ENCODE measurements at regions not wholly inside any gene's neighbourhood (a gene's known extent, or its start where the extent isn't known, plus 50 kb on each side); places are given as distances from the start of the nearest gene placed in this dataset.

- in situ Hi-C loops (cut with MboI; ENCODE audit: low sequenced_read_pairs), result loop anchor here (10.0 to 25.0 kb wide), 2 partner anchors 220 to 527 kb away; no protein-coding TSS in a partner anchor
Observed at GRCh38 chr6:165884813-165885765, 222.0 kb upstream of the PDE10A start.

- in situ Hi-C loops (cut with MboI; ENCODE audit: low sequenced_read_pairs), result loop anchor here (10.0 to 25.0 kb wide), 2 partner anchors 221 to 528 kb away; no protein-coding TSS in a partner anchor
Observed at GRCh38 chr6:165883851-165884640, 221.0 kb upstream of the PDE10A start.

GRCh38 chr6:165881806-165882205 lies 218.8 kb upstream of the PDE10A start:
- in situ Hi-C loops (cut with MboI; ENCODE audit: low sequenced_read_pairs), result loop anchor here (10.0 to 25.0 kb wide), 2 partner anchors 223 to 530 kb away; no protein-coding TSS in a partner anchor

DNA sequence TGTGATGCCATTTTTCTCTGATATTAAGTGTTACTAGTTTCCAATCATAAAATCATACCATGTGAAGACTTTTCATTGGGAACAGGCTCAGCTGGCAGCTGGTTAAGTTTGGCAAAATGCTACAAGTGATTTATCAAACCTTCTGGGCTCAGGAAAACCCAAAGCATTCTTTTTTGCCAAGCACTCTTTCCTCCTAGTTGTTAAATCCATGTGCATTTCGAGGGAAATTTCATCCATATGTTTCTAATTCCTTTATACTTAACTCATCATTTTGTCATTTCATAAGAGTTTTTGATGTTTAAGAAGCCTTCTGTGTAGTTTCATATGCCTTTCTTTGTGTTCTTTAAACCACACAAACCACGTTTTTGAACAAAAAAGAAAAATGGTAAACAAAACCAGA lies 217.6 kb upstream of the PDE10A start:
- in situ Hi-C loops (cut with MboI; ENCODE audit: low sequenced_read_pairs), result loop anchor here (10.0 to 25.0 kb wide), 2 partner anchors 224 to 532 kb away; no protein-coding TSS in a partner anchor

- in situ Hi-C loops (cut with MboI; ENCODE audit: low sequenced_read_pairs), result loop anchor here (25.0 kb wide), 1 partner anchor 535 kb away; no protein-coding TSS in a partner anchor
Observed at GRCh38 chr6:165877773-165878172, 214.7 kb upstream of the PDE10A start.

DNA sequence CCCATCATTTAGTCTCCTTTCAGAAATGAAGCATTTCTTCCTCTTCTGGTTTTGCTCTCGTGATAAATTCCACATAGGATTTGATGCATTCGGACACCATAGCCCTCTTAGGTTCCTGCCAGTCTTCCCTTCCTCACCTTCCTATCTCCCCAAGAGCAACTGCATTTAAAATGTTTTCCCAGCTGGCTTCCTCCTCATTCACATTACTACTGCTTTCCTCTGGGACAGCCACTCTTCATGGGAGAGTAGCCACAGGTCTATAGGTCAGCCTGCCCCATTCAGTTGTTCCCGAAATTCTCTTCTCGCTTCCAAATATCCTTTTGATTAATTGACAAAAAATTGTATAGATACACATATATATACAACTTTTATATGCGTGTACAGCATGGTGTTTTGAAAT lies 214.2 kb upstream of the PDE10A start:
- in situ Hi-C loops (cut with MboI; ENCODE audit: low sequenced_read_pairs), result loop anchor here (25.0 kb wide), 1 partner anchor 535 kb away; no protein-coding TSS in a partner anchor

- in situ Hi-C loops (cut with MboI; ENCODE audit: low sequenced_read_pairs), result loop anchor here (25.0 kb wide), 1 partner anchor 536 kb away; no protein-coding TSS in a partner anchor
Observed at GRCh38 chr6:165876588-165876987, 213.5 kb upstream of the PDE10A start.

DNA sequence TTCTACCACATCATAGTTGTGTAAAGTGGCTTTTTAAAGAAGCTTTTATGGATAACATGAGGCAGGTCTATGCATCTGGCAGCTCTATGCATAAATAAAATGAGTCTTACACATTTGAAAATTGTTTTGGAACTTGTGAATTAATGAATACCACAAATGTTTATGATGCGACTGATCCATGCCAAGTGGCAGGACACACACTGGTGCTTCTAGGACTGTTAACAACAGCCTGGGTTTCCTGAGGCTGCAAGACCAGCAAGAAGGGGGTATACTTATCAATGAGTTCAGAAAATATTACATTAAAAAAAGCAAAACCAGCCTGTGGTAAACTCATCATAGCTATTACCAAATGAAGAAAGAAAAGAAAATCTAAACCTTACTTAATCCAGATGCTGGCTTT lies 212.9 kb upstream of the PDE10A start:
- in situ Hi-C loops (cut with MboI; ENCODE audit: low sequenced_read_pairs), result loop anchor here (25.0 kb wide), 1 partner anchor 536 kb away; no protein-coding TSS in a partner anchor

GRCh38 chr6:165873976-165874375 lies 210.9 kb upstream of the PDE10A start:
- in situ Hi-C loops (cut with MboI; ENCODE audit: low sequenced_read_pairs), result loop anchor here (25.0 kb wide), 1 partner anchor 437 kb away; no protein-coding TSS in a partner anchor

DNA sequence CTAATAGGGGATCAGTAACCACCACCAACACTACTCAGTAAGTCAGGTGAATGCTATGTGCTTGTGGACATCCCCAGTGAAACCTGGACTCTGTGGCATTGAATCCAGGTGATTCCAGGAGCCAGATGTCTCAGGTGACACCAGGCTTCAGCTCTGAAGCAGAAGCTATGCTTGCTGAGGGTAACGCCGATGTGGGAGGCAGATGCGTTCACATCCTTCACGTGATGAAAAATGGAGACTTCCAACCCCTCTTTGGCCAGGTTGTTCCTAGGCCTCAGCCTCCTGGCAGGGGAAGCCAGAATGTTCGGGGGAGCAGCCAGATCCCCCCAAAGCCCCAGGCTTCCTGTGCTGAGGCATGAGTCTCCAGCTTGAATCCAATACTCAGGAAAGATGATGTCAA lies 209.8 kb upstream of the PDE10A start:
- in situ Hi-C loops (cut with MboI; ENCODE audit: low sequenced_read_pairs), result loop anchor here (25.0 kb wide), 1 partner anchor 436 kb away; no protein-coding TSS in a partner anchor

- in situ Hi-C loops (cut with MboI; ENCODE audit: low sequenced_read_pairs), result loop anchor here (25.0 kb wide), 1 partner anchor 435 kb away; no protein-coding TSS in a partner anchor
Observed at GRCh38 chr6:165872311-165872710, 209.3 kb upstream of the PDE10A start.

GRCh38 chr6:165871571-165871970 lies 208.5 kb upstream of the PDE10A start:
- in situ Hi-C loops (cut with MboI; ENCODE audit: low sequenced_read_pairs), result loop anchor here (25.0 kb wide), 1 partner anchor 434 kb away; no protein-coding TSS in a partner anchor

DNA sequence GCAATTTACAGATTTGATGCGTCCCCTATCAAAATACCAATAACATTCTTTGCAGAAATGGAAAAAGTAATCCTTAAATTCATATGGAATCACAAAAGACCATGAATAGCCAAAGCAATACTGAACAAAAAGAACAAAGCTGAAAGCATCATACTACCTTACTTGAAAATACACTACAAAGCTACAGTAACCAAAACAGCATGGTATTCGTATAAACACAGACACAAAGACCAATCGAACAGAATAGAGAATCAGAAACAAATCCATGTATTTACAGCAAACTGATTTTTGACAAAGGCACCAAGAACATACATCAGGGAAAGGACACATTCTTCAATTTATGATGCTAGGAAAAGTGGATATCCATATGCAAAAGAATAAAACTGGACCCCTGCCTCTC lies 206.5 kb upstream of the PDE10A start:
- in situ Hi-C loops (cut with MboI; ENCODE audit: low sequenced_read_pairs), result loop anchor here (25.0 kb wide), 1 partner anchor 432 kb away; no protein-coding TSS in a partner anchor

GRCh38 chr6:165864925-165865324 lies 201.9 kb upstream of the PDE10A start:
- in situ Hi-C loops (cut with MboI; ENCODE audit: low sequenced_read_pairs), result loop anchor here (25.0 kb wide), 1 partner anchor 428 kb away; no protein-coding TSS in a partner anchor

GRCh38 chr6:165864218-165864617 lies 201.2 kb upstream of the PDE10A start:
- in situ Hi-C loops (cut with MboI; ENCODE audit: low sequenced_read_pairs), result loop anchor here (25.0 kb wide), 1 partner anchor 427 kb away; no protein-coding TSS in a partner anchor

DNA sequence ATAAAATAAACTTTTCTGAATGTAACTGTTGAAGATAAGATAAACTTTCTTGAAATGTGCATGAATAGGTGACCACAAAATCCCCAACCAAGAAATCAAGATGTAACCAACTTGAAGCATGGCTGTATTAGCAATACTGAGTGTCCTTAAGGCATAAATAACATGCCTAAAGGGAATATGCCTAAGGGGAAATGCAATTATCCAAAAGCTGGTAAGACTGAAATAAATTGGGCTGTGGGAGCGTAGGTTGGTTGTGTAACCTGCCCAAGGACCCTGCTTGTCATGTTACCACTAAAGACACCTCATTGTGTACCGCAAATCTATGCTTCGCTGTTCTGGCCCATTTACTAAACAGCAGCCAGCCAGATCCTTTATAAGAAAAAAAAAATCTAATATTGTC lies 200.8 kb upstream of the PDE10A start:
- in situ Hi-C loops (cut with MboI; ENCODE audit: low sequenced_read_pairs), result loop anchor here (25.0 kb wide), 1 partner anchor 426 kb away; no protein-coding TSS in a partner anchor

DNA sequence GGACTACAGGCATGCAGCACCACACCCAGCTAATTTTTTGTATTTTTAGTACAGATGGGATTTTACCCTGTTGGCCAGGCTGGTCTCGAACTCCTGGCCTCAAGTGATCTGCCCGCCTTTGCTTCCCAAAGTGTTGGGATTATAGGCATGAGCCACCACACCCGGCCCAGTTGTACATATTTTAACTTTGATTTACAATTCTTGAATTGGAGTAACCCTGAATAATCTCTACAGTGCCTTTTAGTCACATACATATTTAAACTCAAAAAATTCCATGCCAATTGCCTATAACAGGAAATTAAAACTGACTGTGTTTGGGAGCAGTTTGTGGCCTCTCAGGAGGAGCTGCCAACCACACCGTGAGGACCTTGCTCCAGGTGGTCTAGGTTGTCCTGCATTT lies 199.8 kb upstream of the PDE10A start:
- in situ Hi-C loops (cut with MboI; ENCODE audit: low sequenced_read_pairs), result loop anchor here (25.0 kb wide), 1 partner anchor 426 kb away; no protein-coding TSS in a partner anchor

GRCh38 chr6:165861226-165861625 lies 198.2 kb upstream of the PDE10A start:
- in situ Hi-C loops (cut with MboI; ENCODE audit: low sequenced_read_pairs), result loop anchor here (25.0 kb wide), 1 partner anchor 424 kb away; no protein-coding TSS in a partner anchor

- in situ Hi-C loops (cut with MboI; ENCODE audit: low sequenced_read_pairs), result loop anchor here (25.0 kb wide), 1 partner anchor 421 kb away; no protein-coding TSS in a partner anchor
Observed at GRCh38 chr6:165858586-165858985, 195.5 kb upstream of the PDE10A start.

DNA sequence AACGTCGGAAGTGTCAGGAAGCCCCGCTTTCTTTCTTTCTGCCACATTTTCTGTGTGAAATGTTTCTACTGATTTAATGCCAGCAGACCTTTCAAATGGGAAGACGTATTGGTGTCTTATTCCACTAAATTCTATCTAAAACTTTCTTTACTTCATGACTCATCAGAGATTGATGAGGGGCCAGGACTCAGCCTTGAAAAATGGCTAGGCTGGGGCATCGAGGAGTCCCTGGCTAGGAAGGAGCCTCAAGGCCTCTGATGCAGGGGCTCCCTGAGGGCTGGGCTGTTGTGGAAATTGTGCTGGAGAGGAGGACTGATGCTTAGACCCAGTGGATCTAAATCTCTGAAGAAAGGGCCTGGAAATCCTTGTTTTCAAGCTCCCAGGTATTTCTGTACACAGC lies 192.8 kb upstream of the PDE10A start:
- in situ Hi-C loops (cut with MboI; ENCODE audit: low sequenced_read_pairs), result loop anchor here (25.0 kb wide), 1 partner anchor 419 kb away; no protein-coding TSS in a partner anchor
